ENCODE measurements at regions not wholly inside any gene's neighbourhood (a gene's known extent, or its start where the extent isn't known, plus 50 kb on each side); places are given as distances from the start of the nearest gene placed in this dataset.

GRCh38 chr5:175123542-175123941 is 320.4 kb downstream of the DRD1 start:
- intact Hi-C loops (cut with micrococcal nuclease) = no loop called here
- Histone ChIP-seq H3K27me3 (ENCODE audit: low read length) (no peaks in the 10 kb centered on the region), H2AFZ (ENCODE audit: low read length) (no peak overlapping the region), H3K9me2 (replicated peaks; ENCODE audit: low read length) (no peaks in the 10 kb centered on the region), H3K4me1 (ENCODE audit: insufficient read depth, low read length) (no peaks in the 10 kb centered on the region), H3K4me3 (ENCODE audit: low read length) (no peak overlapping the region), H3K79me2 (ENCODE audit: low read length) (no peaks in the 10 kb centered on the region), H3K36me3 (ENCODE audit: low read depth, low read length) (no peaks in the 10 kb centered on the region), H3F3A (ENCODE audit: low read length, unreplicated experiment) (no peaks in the 10 kb centered on the region), H3K27ac (ENCODE audit: low read length) (no peak overlapping the region), H3K9me3 (ENCODE audit: low read length) (no peaks in the 10 kb centered on the region), H3K9ac (ENCODE audit: low read length) (no peak overlapping the region), H4K20me1 (ENCODE audit: low read length) (no peaks in the 10 kb centered on the region), H3K4me2 (ENCODE audit: low read length) (no peak overlapping the region)
- BruUV-seq (replicated peaks) = no TSS peak
- ATAC-seq (no peak), DNase-seq (peak; percentile 10)
- TF ChIP-seq CTCF (conservative IDR thresholded peaks at IDR 0.05; ENCODE audit: low read depth, low read length) (no peak), EZH2 (IDR thresholded peaks at IDR 0.05; ENCODE audit: low read length, unreplicated experiment) (no peak), EZH2phosphoT487 (IDR thresholded peaks at IDR 0.05; ENCODE audit: borderline replicate concordance, low read length) (no peak)
- ChIA-PET CTCF (no interaction called here), POLR2A (ENCODE audit: unreplicated experiment) (no interaction called here)

- Histone ChIP-seq H3K36me3 (ENCODE audit: low read depth, low read length) (no peaks in the 10 kb centered on the region), H3K9me3 (ENCODE audit: low read length) (no peaks in the 10 kb centered on the region), H2AFZ (ENCODE audit: low read length) (no peak overlapping the region), H3K9me2 (replicated peaks; ENCODE audit: low read length) (no peaks in the 10 kb centered on the region), H3K4me3 (ENCODE audit: low read length) (no peak overlapping the region), H3K27ac (ENCODE audit: low read length) (no peak overlapping the region), H3K79me2 (ENCODE audit: low read length) (no peaks in the 10 kb centered on the region), H3K9ac (ENCODE audit: low read length) (no peak overlapping the region), H3K27me3 (ENCODE audit: low read length) (no peaks in the 10 kb centered on the region; the same call in 1 of the 2 replicates), H3F3A (ENCODE audit: low read length, unreplicated experiment) (no peaks in the 10 kb centered on the region), H3K4me2 (ENCODE audit: low read length) (no peak overlapping the region), H4K20me1 (ENCODE audit: low read length) (no peaks in the 10 kb centered on the region), H3K4me1 (ENCODE audit: insufficient read depth, low read length) (no peaks in the 10 kb centered on the region)
- intact Hi-C loops (cut with micrococcal nuclease) = no loop called here
- POLR2A ChIA-PET (ENCODE audit: unreplicated experiment) = no interaction called here
- TF ChIP-seq EZH2phosphoT487 (IDR thresholded peaks at IDR 0.05; ENCODE audit: borderline replicate concordance, low read length) (no peak), EZH2 (IDR thresholded peaks at IDR 0.05; ENCODE audit: low read length, unreplicated experiment) (no peak), CTCF (conservative IDR thresholded peaks at IDR 0.05; ENCODE audit: low read depth, low read length) (no peak)
- BruUV-seq (replicated peaks) = no TSS peak
- ATAC-seq (no peak), DNase-seq (no peak)
- CTCF ChIA-PET = no interaction called here
Observed at GRCh38 chr5:175121457-175121856, 322.5 kb downstream of the DRD1 start.

- Histone ChIP-seq H3K79me2 (ENCODE audit: low read length) (no peaks in the 10 kb centered on the region), H3K9me2 (replicated peaks; ENCODE audit: low read length) (no peaks in the 10 kb centered on the region), H3K9me3 (ENCODE audit: low read length) (no peaks in the 10 kb centered on the region), H2AFZ (ENCODE audit: low read length) (no peak overlapping the region), H3K4me2 (ENCODE audit: low read length) (no peak overlapping the region), H4K20me1 (ENCODE audit: low read length) (no peaks in the 10 kb centered on the region), H3K27me3 (ENCODE audit: low read length) (no peaks in the 10 kb centered on the region; the same call in 1 of the 2 replicates), H3K9ac (ENCODE audit: low read length) (no peak overlapping the region), H3K4me1 (ENCODE audit: insufficient read depth, low read length) (no peaks in the 10 kb centered on the region), H3K4me3 (ENCODE audit: low read length) (no peak overlapping the region), H3F3A (ENCODE audit: low read length, unreplicated experiment) (no peaks in the 10 kb centered on the region), H3K27ac (ENCODE audit: low read length) (no peak overlapping the region), H3K36me3 (ENCODE audit: low read depth, low read length) (no peaks in the 10 kb centered on the region)
- intact Hi-C loops (cut with micrococcal nuclease) = no loop called here
- CTCF ChIA-PET = no interaction called here
- no peak for DNase-seq
- POLR2A ChIA-PET (ENCODE audit: unreplicated experiment) = no interaction called here
- no peak for ATAC-seq
- no peak for TF ChIP-seq EZH2phosphoT487 (IDR thresholded peaks at IDR 0.05; ENCODE audit: borderline replicate concordance, low read length)
- no peak for TF ChIP-seq EZH2 (IDR thresholded peaks at IDR 0.05; ENCODE audit: low read length, unreplicated experiment)
- no peak for TF ChIP-seq CTCF (conservative IDR thresholded peaks at IDR 0.05; ENCODE audit: low read depth, low read length)
- BruUV-seq (replicated peaks) = no TSS peak
Observed at GRCh38 chr5:175120412-175120811, 323.6 kb downstream of the DRD1 start.
